Mucosa of descending colon (tissue), 3 donors: ENCODE measurements at regions not wholly inside any gene's neighbourhood (a gene's known extent, or its start where the extent isn't known, plus 50 kb on each side); places are given as distances from the start of the nearest gene placed in this dataset.

Experiments
- ATAC-seq: fragments of 200-7000 bp; cut with Tn5 transposase; one replicate; pipeline ENCODE4 v1.9.1; 2020; ENCODE audit warnings: mild to moderate bottlenecking, moderate library complexity
- DNase-seq, 3 donors: peaks; one replicate each; pipeline ENCODE4 v3.0.0-alpha.2; 2020
- H3K36me3 ChIP-seq: fragments of 200-600 bp; one replicate; pipeline ENCODE4 v1.8.0; 2021; ENCODE audit warnings: low read depth, mild to moderate bottlenecking
- H3K4me1 ChIP-seq: fragments of 200-600 bp; one replicate; pipeline ENCODE4 v1.8.0; 2021; ENCODE audit warnings: low read depth, mild to moderate bottlenecking
- H3K4me3 ChIP-seq: fragments of 200-600 bp; one replicate; pipeline ENCODE4 v1.8.0; 2021; ENCODE audit warnings: mild to moderate bottlenecking
- H3K9me3 ChIP-seq: fragments of 200-600 bp; one replicate; pipeline ENCODE4 v1.8.0; 2021; ENCODE audit warnings: mild to moderate bottlenecking
- CTCF ChIP-seq: fragments of 200-600 bp; IDR thresholded peaks from one replicate; pipeline ENCODE4 v1.8.0; 2022; ENCODE audit warnings: antibody characterized with exemption, mild to moderate bottlenecking
- intact Hi-C, 2 donors: fragments of 100-400 bp; cut with DNase I in 1 of 2; cut with micrococcal nuclease in 1 of 2; formaldehyde crosslinking; loops; one replicate each; pipeline versions ENCODE4 v1.11.0 to v1.11.1; 2022; cut with DNase I, micrococcal nuclease
- donor health status: DM: no; HTN: no; CAD: no; lungs with moderate emphysema.
- donor health status: DM: no; HTN: no; CAD: no.
- donor health status: DM: no; HTN: yes; CAD: no.

- Histone ChIP-seq H3K4me3 (no peak overlapping the region), H3K36me3 (no peaks in the 10 kb centered on the region), H3K4me1 (no peaks in the 10 kb centered on the region), H3K9me3 (no peaks in the 10 kb centered on the region)
- no peak for DNase-seq
- no peak for ATAC-seq
- TF ChIP-seq CTCF, result no peak
- intact Hi-C loops, result no loop called here
Observed at GRCh38 chr3:174414902-174415301, 444.2 kb upstream of the NAALADL2 start.

GRCh38 chr3:174417573-174417972 is 441.6 kb upstream of the NAALADL2 start:
- H3K4me3 ChIP-seq, result no peak overlapping the region
- ATAC-seq, result no peak
- no peak for TF ChIP-seq CTCF
- H3K9me3 ChIP-seq, result no peaks in the 10 kb centered on the region
- no peaks in the 10 kb centered on the region for H3K36me3 ChIP-seq
- intact Hi-C loops, result no loop called here
- no peak for DNase-seq
- H3K4me1 ChIP-seq, result no peaks in the 10 kb centered on the region

GRCh38 chr3:174419216-174419615 is 439.9 kb upstream of the NAALADL2 start:
- no peak for ATAC-seq

GRCh38 chr3:174423936-174424335 is 435.2 kb upstream of the NAALADL2 start:
- ATAC-seq (no peak), DNase-seq (no peak)
- no peak for TF ChIP-seq CTCF
- H3K4me3 ChIP-seq, result no peak overlapping the region
- intact Hi-C loops, result no loop called here
- H3K4me1 ChIP-seq, result no peaks in the 10 kb centered on the region
- H3K9me3 ChIP-seq, result no peaks in the 10 kb centered on the region
- H3K36me3 ChIP-seq, result no peaks in the 10 kb centered on the region

More at GRCh38 chr3:174419216-174419615, 439.9 kb upstream of the NAALADL2 start:
- Histone ChIP-seq H3K36me3 (no peaks in the 10 kb centered on the region), H3K9me3 (no peaks in the 10 kb centered on the region), H3K4me3 (no peak overlapping the region), H3K4me1 (no peaks in the 10 kb centered on the region)
- TF ChIP-seq CTCF, result no peak
- intact Hi-C loops, result no loop called here
- DNase-seq, result no peak

- intact Hi-C loops, result no loop called here
- ATAC-seq, result no peak
- DNase-seq, result no peak
- no peak for TF ChIP-seq CTCF
- Histone ChIP-seq H3K9me3 (no peaks in the 10 kb centered on the region), H3K4me1 (no peaks in the 10 kb centered on the region), H3K4me3 (no peak overlapping the region), H3K36me3 (no peaks in the 10 kb centered on the region)
Observed at GRCh38 chr3:174424656-174425055, 434.5 kb upstream of the NAALADL2 start.

- no peak overlapping the region for H3K4me3 ChIP-seq
- no peaks in the 10 kb centered on the region for H3K4me1 ChIP-seq
- TF ChIP-seq CTCF, result no peak
- ATAC-seq, result no peak
- no peaks in the 10 kb centered on the region for H3K36me3 ChIP-seq
- DNase-seq, result no peak
- H3K9me3 ChIP-seq, result no peaks in the 10 kb centered on the region
- intact Hi-C loops, result no loop called here
Observed at GRCh38 chr3:174425422-174425821, 433.7 kb upstream of the NAALADL2 start.
